ENCODE measurements at regions not wholly inside any gene's neighbourhood (a gene's known extent, or its start where the extent isn't known, plus 50 kb on each side); places are given as distances from the start of the nearest gene placed in this dataset.

DNA sequence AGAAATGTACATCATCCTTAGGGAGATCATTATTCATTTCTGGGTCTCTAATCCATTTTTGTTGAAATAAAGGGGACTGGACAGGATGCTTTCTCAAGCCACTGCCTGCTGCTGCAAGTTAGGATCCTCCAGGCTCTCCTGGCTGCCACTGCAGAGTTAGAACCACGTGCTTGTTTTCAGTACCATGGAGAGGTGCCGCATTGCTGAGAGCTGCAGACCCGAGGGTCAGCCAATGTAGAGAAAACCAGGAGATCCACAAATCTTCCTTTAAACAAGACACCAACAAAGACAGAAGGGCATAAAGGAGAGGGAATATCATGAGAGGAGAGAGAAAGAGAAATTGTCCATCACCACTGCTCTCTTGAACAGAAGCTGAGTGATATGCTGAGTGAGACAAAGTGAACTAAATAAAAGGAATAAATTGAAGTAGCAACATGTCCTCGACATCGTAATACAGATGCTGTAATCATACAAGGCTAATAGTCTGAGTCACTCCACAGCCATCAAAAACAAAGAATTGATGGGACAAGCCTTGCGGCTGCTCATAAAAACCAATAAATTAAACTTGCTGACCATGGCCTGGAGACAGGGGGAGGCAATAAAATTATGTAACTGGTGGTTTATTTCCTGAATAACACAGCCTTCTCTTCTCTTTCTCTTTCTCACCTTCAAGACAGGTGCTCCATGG, 255.7 kb downstream of the OMA1 start (continued):
- TF ChIP-seq CUX1 (CRISPR knock-in tag; IDR thresholded peaks at IDR 0.05) (no peak), REST (IDR thresholded peaks at IDR 0.05; ENCODE audit: borderline replicate concordance) (peak; percentile 97), REST (CRISPR knock-in tag; IDR thresholded peaks at IDR 0.05; ENCODE audit: low read depth) (peak; percentile 88), CTBP1 (IDR thresholded peaks at IDR 0.05; ENCODE audit: borderline replicate concordance) (no peak), PPARD (CRISPR knock-in tag; IDR thresholded peaks at IDR 0.05) (no peak), ELF2 (CRISPR knock-in tag; IDR thresholded peaks at IDR 0.05) (no peak), NCOR1 (IDR thresholded peaks at IDR 0.05) (no peak), E2F3 (CRISPR knock-in tag; IDR thresholded peaks at IDR 0.05) (no peak), RB1 (IDR thresholded peaks at IDR 0.05; ENCODE audit: low read depth) (no peak), MIER1 (IDR thresholded peaks at IDR 0.05; ENCODE audit: low read depth) (peak; percentile 79), RFX1 (IDR thresholded peaks at IDR 0.05) (no peak), MYC (IDR thresholded peaks at IDR 0.05; ENCODE audit: low read depth, low read length) (0 out of 2 replicates have a peak, but pooled peaks have one; percentile 19), MYC (CRISPR knock-in tag; IDR thresholded peaks at IDR 0.05; ENCODE audit: borderline replicate concordance, low read depth) (no peak), ZFP36 (IDR thresholded peaks at IDR 0.05; ENCODE audit: low read depth, low read length, partially characterized antibody) (no peak), ZNF699 (CRISPR knock-in tag; IDR thresholded peaks at IDR 0.05; ENCODE audit: insufficient replicate concordance) (no peak), EHMT2 (IDR thresholded peaks at IDR 0.05) (peak; percentile 93)

Data from K562 (cell line).